ENCODE measurements at regions not wholly inside any gene's neighbourhood (a gene's known extent, or its start where the extent isn't known, plus 50 kb on each side); places are given as distances from the start of the nearest gene placed in this dataset.

GRCh38 chr10:3622845-3623621, 162.0 kb downstream of the KLF6 start:
- H3K9ac ChIP-seq (ENCODE audit: low read depth, low read length, poor library complexity, severe bottlenecking), result no peak overlapping the region
- no peaks in the 10 kb centered on the region for H3K9me2 ChIP-seq (replicated peaks; ENCODE audit: low read depth, low read length)
- no peaks in the 10 kb centered on the region for H3K79me2 ChIP-seq (ENCODE audit: insufficient read depth, low read length)
- no peaks in the 10 kb centered on the region for H3F3A ChIP-seq (ENCODE audit: low read depth)
- TF ChIP-seq, protein P1, sequence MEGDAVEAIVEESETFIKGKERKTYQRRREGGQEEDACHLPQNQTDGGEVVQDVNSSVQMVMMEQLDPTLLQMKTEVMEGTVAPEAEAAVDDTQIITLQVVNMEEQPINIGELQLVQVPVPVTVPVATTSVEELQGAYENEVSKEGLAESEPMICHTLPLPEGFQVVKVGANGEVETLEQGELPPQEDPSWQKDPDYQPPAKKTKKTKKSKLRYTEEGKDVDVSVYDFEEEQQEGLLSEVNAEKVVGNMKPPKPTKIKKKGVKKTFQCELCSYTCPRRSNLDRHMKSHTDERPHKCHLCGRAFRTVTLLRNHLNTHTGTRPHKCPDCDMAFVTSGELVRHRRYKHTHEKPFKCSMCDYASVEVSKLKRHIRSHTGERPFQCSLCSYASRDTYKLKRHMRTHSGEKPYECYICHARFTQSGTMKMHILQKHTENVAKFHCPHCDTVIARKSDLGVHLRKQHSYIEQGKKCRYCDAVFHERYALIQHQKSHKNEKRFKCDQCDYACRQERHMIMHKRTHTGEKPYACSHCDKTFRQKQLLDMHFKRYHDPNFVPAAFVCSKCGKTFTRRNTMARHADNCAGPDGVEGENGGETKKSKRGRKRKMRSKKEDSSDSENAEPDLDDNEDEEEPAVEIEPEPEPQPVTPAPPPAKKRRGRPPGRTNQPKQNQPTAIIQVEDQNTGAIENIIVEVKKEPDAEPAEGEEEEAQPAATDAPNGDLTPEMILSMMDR (conservative IDR thresholded peaks at IDR 0.05; ENCODE audit: low read length), result no peak
- no peak for TF ChIP-seq EZH2phosphoT487 (IDR thresholded peaks at IDR 0.05; ENCODE audit: borderline replicate concordance)
- H3K4me3 ChIP-seq (ENCODE audit: low read length, poor library complexity, severe bottlenecking), result no peak overlapping the region
- no peaks in the 10 kb centered on the region; the same call in 1 of the 2 replicates for H3K9me3 ChIP-seq (ENCODE audit: insufficient read depth, low read depth, low read length)
- H3K27me3 ChIP-seq (ENCODE audit: insufficient read depth, low read length, poor library complexity, severe bottlenecking), result no peaks in the 10 kb centered on the region
- no peaks in the 10 kb centered on the region for H4K20me1 ChIP-seq (ENCODE audit: insufficient read depth, low read length, poor library complexity, severe bottlenecking)
- no peaks in the 10 kb centered on the region for H3K4me1 ChIP-seq (ENCODE audit: insufficient read depth, low read length, poor library complexity, severe bottlenecking)
- H3K36me3 ChIP-seq (ENCODE audit: insufficient read depth, low read length), result no peaks in the 10 kb centered on the region
- H2AFZ ChIP-seq (ENCODE audit: low read length), result no peak overlapping the region
- H3K4me2 ChIP-seq (ENCODE audit: low read depth, low read length, poor library complexity, severe bottlenecking), result no peak overlapping the region

DNA sequence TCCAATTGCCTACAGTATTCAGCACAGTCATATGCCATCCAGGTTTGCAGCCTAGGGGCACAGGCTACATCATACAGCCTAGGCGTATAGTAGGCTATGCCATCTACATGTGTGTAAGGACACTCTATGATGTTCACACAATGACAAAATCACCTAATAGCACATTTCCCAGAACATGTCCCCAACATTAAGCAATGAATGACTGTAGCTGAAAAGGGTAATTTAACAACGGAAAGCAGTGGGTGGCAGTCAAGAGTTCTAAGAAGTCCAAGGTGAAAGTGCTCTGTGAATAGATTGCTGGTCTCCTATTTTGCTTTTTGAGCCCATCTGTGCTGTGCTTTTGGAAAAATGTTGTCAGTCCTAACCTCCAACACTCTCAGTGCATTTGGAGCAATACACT, 162.6 kb downstream of the KLF6 start:
- Histone ChIP-seq H2AFZ (ENCODE audit: low read length) (no peak overlapping the region), H3K9me2 (replicated peaks; ENCODE audit: low read depth, low read length) (no peaks in the 10 kb centered on the region), H3K4me1 (ENCODE audit: insufficient read depth, low read length, poor library complexity, severe bottlenecking) (no peaks in the 10 kb centered on the region), H3K4me2 (ENCODE audit: low read depth, low read length, poor library complexity, severe bottlenecking) (no peak overlapping the region), H4K20me1 (ENCODE audit: insufficient read depth, low read length, poor library complexity, severe bottlenecking) (no peaks in the 10 kb centered on the region), H3K9me3 (ENCODE audit: insufficient read depth, low read depth, low read length) (no peaks in the 10 kb centered on the region), H3K79me2 (ENCODE audit: insufficient read depth, low read length) (no peaks in the 10 kb centered on the region), H3K27me3 (ENCODE audit: insufficient read depth, low read length, poor library complexity, severe bottlenecking) (no peaks in the 10 kb centered on the region), H3K9ac (ENCODE audit: low read depth, low read length, poor library complexity, severe bottlenecking) (no peak overlapping the region), H3K36me3 (ENCODE audit: insufficient read depth, low read length) (no peaks in the 10 kb centered on the region), H3F3A (ENCODE audit: low read depth) (no peaks in the 10 kb centered on the region), H3K4me3 (ENCODE audit: low read length, poor library complexity, severe bottlenecking) (no peak overlapping the region)
- TF ChIP-seq, protein P1 (conservative IDR thresholded peaks at IDR 0.05; ENCODE audit: low read length), result no peak
- no peak for TF ChIP-seq EZH2phosphoT487 (IDR thresholded peaks at IDR 0.05; ENCODE audit: borderline replicate concordance)

GRCh38 chr10:3620818-3621217, 164.2 kb downstream of the KLF6 start:
- Histone ChIP-seq H3K9me2 (replicated peaks; ENCODE audit: low read depth, low read length) (no peaks in the 10 kb centered on the region), H3K27me3 (ENCODE audit: insufficient read depth, low read length, poor library complexity, severe bottlenecking) (no peaks in the 10 kb centered on the region), H3K36me3 (ENCODE audit: insufficient read depth, low read length) (no peaks in the 10 kb centered on the region), H3K4me1 (ENCODE audit: insufficient read depth, low read length, poor library complexity, severe bottlenecking) (no peaks in the 10 kb centered on the region), H3F3A (ENCODE audit: low read depth) (no peaks in the 10 kb centered on the region), H3K9ac (ENCODE audit: low read depth, low read length, poor library complexity, severe bottlenecking) (no peak overlapping the region), H3K79me2 (ENCODE audit: insufficient read depth, low read length) (no peaks in the 10 kb centered on the region), H3K4me2 (ENCODE audit: low read depth, low read length, poor library complexity, severe bottlenecking) (no peak overlapping the region), H3K4me3 (ENCODE audit: low read length, poor library complexity, severe bottlenecking) (no peak overlapping the region), H3K9me3 (ENCODE audit: insufficient read depth, low read depth, low read length) (no peaks in the 10 kb centered on the region), H4K20me1 (ENCODE audit: insufficient read depth, low read length, poor library complexity, severe bottlenecking) (no peaks in the 10 kb centered on the region), H2AFZ (ENCODE audit: low read length) (no peak overlapping the region)
- TF ChIP-seq, protein P1 (conservative IDR thresholded peaks at IDR 0.05; ENCODE audit: low read length), result no peak
- TF ChIP-seq EZH2phosphoT487 (IDR thresholded peaks at IDR 0.05; ENCODE audit: borderline replicate concordance), result no peak
